ENCODE measurements at regions not wholly inside any gene's neighbourhood (a gene's known extent, or its start where the extent isn't known, plus 50 kb on each side); places are given as distances from the start of the nearest gene placed in this dataset.

GRCh38 chr1:79109445-79109844 lies 102.9 kb upstream of the ADGRL4 start:
- TF ChIP-seq POLR2A (IDR thresholded peaks at IDR 0.05; ENCODE audit: low read depth) (no peak), CTCF (IDR thresholded peaks at IDR 0.05) (no peak), POLR2AphosphoS5 (IDR thresholded peaks at IDR 0.05) (no peak), EP300 (IDR thresholded peaks at IDR 0.05) (no peak)
